NT2/D1 (cell line): ENCODE measurements at regions not wholly inside any gene's neighbourhood (a gene's known extent, or its start where the extent isn't known, plus 50 kb on each side); places are given as distances from the start of the nearest gene placed in this dataset.

Experiments
- SUZ12 ChIP-seq: IDR thresholded peaks from 2 replicates; pipeline ENCODE4 v1.6.1; 2011; ENCODE audit not compliant: insufficient read length, insufficient read depth; ENCODE audit errors: extremely low read depth
- YY1 ChIP-seq: IDR thresholded peaks from 2 replicates; pipeline ENCODE4 v1.6.1; 2011; ENCODE audit not compliant: insufficient read length, insufficient read depth
- ZNF274 ChIP-seq: IDR thresholded peaks from 2 replicates; pipeline ENCODE4 v1.6.1; 2011; ENCODE audit warnings: mild to moderate bottlenecking, low read depth, low read length

DNA sequence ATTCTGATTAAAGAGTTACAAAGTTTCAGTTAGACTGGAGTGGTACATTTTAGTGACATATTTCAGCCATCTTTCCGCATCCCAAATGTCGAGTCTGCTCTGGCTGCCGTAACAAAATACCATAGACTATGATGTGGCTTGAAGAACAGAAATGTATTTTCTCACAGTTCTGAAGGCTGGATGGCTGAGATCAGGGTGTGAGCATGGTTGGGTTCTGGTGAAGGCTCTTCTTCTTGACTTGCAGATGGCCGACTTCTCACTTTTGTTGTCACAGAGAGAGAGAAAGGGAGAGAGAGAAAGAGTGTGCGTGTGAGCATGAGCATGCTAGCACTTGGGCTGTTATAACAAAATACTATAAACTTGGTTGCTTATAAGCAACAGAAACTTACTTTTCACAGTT is 335.4 kb upstream of the RAG2 start:
- no peak for TF ChIP-seq ZNF274
- no peak for TF ChIP-seq YY1
- no peak for TF ChIP-seq SUZ12
